Ovary (tissue), 7 donors: ENCODE measurements at regions not wholly inside any gene's neighbourhood (a gene's known extent, or its start where the extent isn't known, plus 50 kb on each side); places are given as distances from the start of the nearest gene placed in this dataset.

ENCODE experiments used
- DNase-seq, 5 donors: peaks; one replicate each; pipeline ENCODE4 v3.0.0-alpha.2; 2019 to 2020
- H3K27ac ChIP-seq, 2 donors: fragments of 200-600 bp; one replicate each; pipeline versions ENCODE4 v1.5.1 to v1.8.0; 2019 to 2022
- H3K27me3 ChIP-seq: fragments of 200-600 bp; one replicate; pipeline ENCODE4 v1.8.0; 2022
- H3K36me3 ChIP-seq: fragments of 200-600 bp; sonication (generic); one replicate; pipeline ENCODE4 v1.5.1; 2019
- H3K4me1 ChIP-seq: one replicate; pipeline ENCODE4 v1.8.1; 2013; ENCODE audit warnings: mild to moderate bottlenecking, moderate library complexity; ENCODE audit not compliant: insufficient read depth
- H3K4me3 ChIP-seq: fragments of 200-600 bp; sonication (generic); one replicate; pipeline ENCODE4 v1.5.1; 2017
- H3K9me3 ChIP-seq, 2 donors: fragments of 200-600 bp in 1 of 2; sonication (generic) in 1 of 2; one replicate each; pipeline versions ENCODE4 v1.5.1 to v1.8.1; 2013 to 2019; ENCODE audit warnings: mild to moderate bottlenecking in 1 of 2, moderate library complexity in 1 of 2
- CTCF ChIP-seq, 3 donors: fragments of 450-650 bp in 2 of 3; fragments of 200-600 bp in 1 of 3; IDR thresholded peaks; one replicate each; pipeline versions ENCODE4 v1.5.1 to v1.8.0; 2016 to 2022; ENCODE audit warnings: antibody characterized with exemption in 3 of 3, mild to moderate bottlenecking in 1 of 3
- EP300 ChIP-seq: sonication (generic); formaldehyde crosslinking; IDR thresholded peaks from one replicate; pipeline ENCODE4 v1.6.1; 2017; ENCODE audit warnings: antibody characterized with exemption
- POLR2A ChIP-seq: fragments of 450-650 bp; IDR thresholded peaks from one replicate; pipeline ENCODE4 v1.6.1; 2017; ENCODE audit warnings: antibody characterized with exemption, mild to moderate bottlenecking, moderate library complexity
- WGBS, 3 donors: extraction: QIAGEN DNeasy Blood & Tissue Kit in 1 of 3; methylation state at CpG; one replicate each; pipeline versions ENCODE4 v1.1.5 to v1.1.7; 2013 to 2017; 5-methylcytosine and 5-hydroxymethylcytosine counted together
- intact Hi-C, 4 donors: fragments of 100-400 bp; cut with DNase I; formaldehyde crosslinking; loops; one replicate each; pipeline versions ENCODE4 v1.11.0 to v1.15.1; 2022 to 2023
- donor health status: DM: no; HTN: no; CAD: no; lungs with moderate emphysema.
- donor health status: DM: no; HTN: no; CAD: no.
- donor health status: Bipolar disorder and iron deficiency.
- donor health status: DM: no; HTN: no; CAD: no.
- donor health status: DM: yes; HTN: yes; CAD: no.

GRCh38 chr3:130609166-130609979, 92.4 kb downstream of the COL6A6 start:
- intact Hi-C loops, result no loop called here
- no peaks in the 10 kb centered on the region for H3K27me3 ChIP-seq
- H3K36me3 ChIP-seq, result no peaks in the 10 kb centered on the region
- H3K27ac ChIP-seq, result peak overlapping the region in 1 of 2 donors; percentile 46
- no peaks in the 10 kb centered on the region for H3K9me3 ChIP-seq
- H3K4me1 ChIP-seq, result peaks cover 1% of the 10 kb centered on the region
- H3K4me3 ChIP-seq, result no peak overlapping the region
- TF ChIP-seq CTCF (IDR thresholded peaks at IDR 0.05), result no peak
- TF ChIP-seq POLR2A, result no peak
- no peak for TF ChIP-seq EP300
- peak; percentile 32 to 78 (median 67) for DNase-seq
- 2 to 6% (median 3%) methylated on average over 3 of the region's 3 CpGs for WGBS, 3 donors

DNA sequence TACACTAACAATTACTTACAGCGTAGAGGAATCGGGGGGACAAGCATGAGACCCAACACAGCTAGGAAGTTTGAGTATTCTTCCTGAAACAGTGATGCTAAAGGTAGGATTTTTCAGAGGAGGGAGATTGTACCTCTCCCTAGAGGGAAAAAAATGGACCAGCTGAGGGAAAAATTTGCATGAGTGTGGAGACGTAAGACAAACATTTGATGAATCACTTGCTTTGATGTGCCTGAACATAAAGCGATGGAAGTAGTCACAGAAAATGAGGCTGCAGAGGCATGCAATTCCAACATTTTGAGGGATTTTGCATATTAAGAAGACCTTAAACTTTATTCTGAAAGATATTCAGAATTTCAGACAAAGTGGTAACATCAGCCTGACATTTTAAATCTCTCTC, 102.2 kb downstream of the COL6A6 start:
- Histone ChIP-seq H3K27me3 (no peaks in the 10 kb centered on the region), H3K9me3 (no peaks in the 10 kb centered on the region), H3K27ac (no peak overlapping the region), H3K4me1 (peaks cover 3% of the 10 kb centered on the region), H3K4me3 (no peak overlapping the region), H3K36me3 (no peaks in the 10 kb centered on the region)
- WGBS, 3 donors, result 94 to 97% (median 96%) methylated on average over 4 of the region's 4 CpGs
- intact Hi-C loops, result no loop called here
- no peak for DNase-seq
- TF ChIP-seq EP300 (no peak), CTCF (IDR thresholded peaks at IDR 0.05) (no peak), POLR2A (no peak)

DNA sequence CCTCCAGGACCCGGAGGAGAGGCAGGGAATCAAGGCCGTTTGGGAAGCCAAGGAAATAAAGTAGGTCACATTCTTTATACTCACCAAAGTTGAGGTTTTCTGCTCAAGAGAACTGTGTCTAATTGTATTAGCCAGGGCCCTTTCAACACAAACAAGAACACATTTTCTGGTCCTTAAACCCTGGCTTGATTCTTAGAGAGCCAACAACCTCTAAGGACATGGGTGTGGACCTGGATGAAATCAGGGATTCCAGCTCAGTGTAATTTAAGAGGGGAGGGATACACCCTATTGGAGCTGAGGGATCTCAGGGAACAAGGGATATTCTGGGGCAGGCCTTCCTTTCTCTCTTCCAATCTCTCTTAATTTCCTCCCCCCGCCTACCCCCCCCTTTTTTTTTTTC, 104.8 kb downstream of the COL6A6 start:
- H3K4me3 ChIP-seq, result no peak overlapping the region
- no peak for TF ChIP-seq POLR2A
- TF ChIP-seq EP300, result no peak
- no peak for TF ChIP-seq CTCF (IDR thresholded peaks at IDR 0.05)
- peaks cover 6% of the 10 kb centered on the region for H3K4me1 ChIP-seq
- intact Hi-C loops, result loop anchor here in 1 of 4 donors (10.0 kb wide), 1 partner anchor 47 kb away; no protein-coding TSS in a partner anchor
- H3K36me3 ChIP-seq, result no peaks in the 10 kb centered on the region
- H3K27me3 ChIP-seq, result no peaks in the 10 kb centered on the region
- H3K9me3 ChIP-seq, result no peaks in the 10 kb centered on the region
- WGBS, 3 donors, result 19 to 23% (median 19%) methylated on average over 3 of the region's 3 CpGs
- H3K27ac ChIP-seq, result peak overlapping the region in 1 of 2 donors; percentile 54
- DNase-seq, result no peak

GRCh38 chr3:130626049-130626448, 109.1 kb downstream of the COL6A6 start:
- TF ChIP-seq CTCF (IDR thresholded peaks at IDR 0.05) (no peak), POLR2A (no peak), EP300 (no peak)
- intact Hi-C loops, result loop anchor here in 1 of 4 donors (10.0 kb wide), 1 partner anchor 51 kb away; no protein-coding TSS in a partner anchor
- DNase-seq, result no peak
- H3K9me3 ChIP-seq, result no peaks in the 10 kb centered on the region
- H3K36me3 ChIP-seq, result no peaks in the 10 kb centered on the region
- peaks cover 9% of the 10 kb centered on the region for H3K4me1 ChIP-seq
- no peaks in the 10 kb centered on the region for H3K27me3 ChIP-seq
- no peak overlapping the region for H3K27ac ChIP-seq
- H3K4me3 ChIP-seq, result no peak overlapping the region
- WGBS, 3 donors, result 12 to 20% (median 19%) methylated on average over 2 of the region's 2 CpGs
